ENCODE measurements at regions not wholly inside any gene's neighbourhood (a gene's known extent, or its start where the extent isn't known, plus 50 kb on each side); places are given as distances from the start of the nearest gene placed in this dataset.

DNA sequence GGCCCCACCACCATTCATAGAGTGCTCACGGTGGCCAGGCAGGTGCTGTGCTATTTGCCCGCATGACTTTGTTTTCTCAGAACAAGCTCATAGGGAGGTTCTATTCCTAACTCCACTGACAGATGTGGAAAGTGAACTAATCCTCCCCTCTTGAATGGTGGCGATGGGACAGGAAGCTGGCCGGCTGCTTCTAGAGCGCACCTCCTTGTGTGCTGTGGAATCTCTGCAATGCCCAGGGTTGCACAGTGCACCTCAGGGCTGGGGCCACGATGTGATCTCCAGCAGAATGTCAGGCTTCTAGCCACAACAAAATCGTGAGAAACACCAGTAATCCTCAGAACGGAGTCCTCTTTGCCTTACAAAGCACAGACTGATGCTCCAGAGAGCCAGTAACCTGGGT lies 53.8 kb upstream of the SLC22A23 start:
- Histone ChIP-seq H3K27me3 (ENCODE audit: insufficient read depth) (peaks cover 41% of the 10 kb centered on the region; the same call in 1 of the 2 replicates), H3K36me3 (replicated peaks in 1 of 2; ENCODE audit: control insufficient read depth in 1 of 2, insufficient read depth in 2 of 2, low read length in 1 of 2) (no peaks in the 10 kb centered on the region), H3K4me1 (ENCODE audit: control insufficient read depth in 1 of 2, insufficient read depth in 2 of 2, low read depth in 1 of 2, low read length in 1 of 2) (no peaks in the 10 kb centered on the region), H3K4me3 (ENCODE audit: low read depth in 2 of 2, low read length in 1 of 2) (no peak overlapping the region), H3K79me2 (ENCODE audit: insufficient read depth) (no peaks in the 10 kb centered on the region), H3K9me2 (no peaks in the 10 kb centered on the region), H3K27ac (ENCODE audit: low read depth in 2 of 2, low read length in 1 of 2) (no peak overlapping the region), H3K4me2 (no peak overlapping the region), H3F3A (replicated peaks; ENCODE audit: insufficient read depth) (no peaks in the 10 kb centered on the region), H3K9ac (no peak overlapping the region), H4K20me1 (ENCODE audit: insufficient read depth) (no peaks in the 10 kb centered on the region), H2AFZ (ENCODE audit: low read depth) (no peak overlapping the region), H3K9me3 (no peaks in the 10 kb centered on the region)
- DNase-seq: no peak
- WGBS (ENCODE audit: low lambda C conversion rate): 37% methylated on average over 7 of the region's 8 CpGs
- CTCF ChIA-PET: interaction anchor here (1.5 kb wide), 1 partner anchor 100 kb away, joined by 3 read pairs; no protein-coding TSS in a partner anchor
- TF ChIP-seq POLR2AphosphoS5 (IDR thresholded peaks at IDR 0.05; ENCODE audit: low read depth, low read length) (no peak), GATA2 (CRISPR knock-in tag; IDR thresholded peaks at IDR 0.05) (no peak), RFX5 (IDR thresholded peaks at IDR 0.05; ENCODE audit: low read length) (no peak), NRF1 (IDR thresholded peaks at IDR 0.05; ENCODE audit: low read depth, low read length) (no peak), FOXJ3 (CRISPR knock-in tag; IDR thresholded peaks at IDR 0.05) (no peak), NFIC (IDR thresholded peaks at IDR 0.05; ENCODE audit: borderline replicate concordance) (no peak), RCOR1 (IDR thresholded peaks at IDR 0.05; ENCODE audit: low read length) (no peak), JUND (IDR thresholded peaks at IDR 0.05) (no peak), RAD21 (IDR thresholded peaks at IDR 0.05; ENCODE audit: low read length) (no peak), SIN3A (IDR thresholded peaks at IDR 0.05; ENCODE audit: borderline replicate concordance, low read depth, low read length) (no peak), SMC3 (IDR thresholded peaks at IDR 0.05; ENCODE audit: low read depth, low read length) (no peak), TAF1 (IDR thresholded peaks at IDR 0.05; ENCODE audit: borderline replicate concordance, low read depth, low read length) (no peak), EP300 (IDR thresholded peaks at IDR 0.05; ENCODE audit: borderline replicate concordance in 1 of 2, low read depth in 1 of 2, low read length in 1 of 2) (no peak), MEF2A (IDR thresholded peaks at IDR 0.05; ENCODE audit: borderline replicate concordance, low read depth) (no peak), TEAD4 (IDR thresholded peaks at IDR 0.05; ENCODE audit: borderline replicate concordance, insufficient read depth) (no peak)
- TF ChIP-seq, protein P1, sequence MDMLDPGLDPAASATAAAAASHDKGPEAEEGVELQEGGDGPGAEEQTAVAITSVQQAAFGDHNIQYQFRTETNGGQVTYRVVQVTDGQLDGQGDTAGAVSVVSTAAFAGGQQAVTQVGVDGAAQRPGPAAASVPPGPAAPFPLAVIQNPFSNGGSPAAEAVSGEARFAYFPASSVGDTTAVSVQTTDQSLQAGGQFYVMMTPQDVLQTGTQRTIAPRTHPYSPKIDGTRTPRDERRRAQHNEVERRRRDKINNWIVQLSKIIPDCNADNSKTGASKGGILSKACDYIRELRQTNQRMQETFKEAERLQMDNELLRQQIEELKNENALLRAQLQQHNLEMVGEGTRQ (IDR thresholded peaks at IDR 0.05; ENCODE audit: borderline replicate concordance, low read depth, low read length): no peak
- TF ChIP-seq, protein P2, sequence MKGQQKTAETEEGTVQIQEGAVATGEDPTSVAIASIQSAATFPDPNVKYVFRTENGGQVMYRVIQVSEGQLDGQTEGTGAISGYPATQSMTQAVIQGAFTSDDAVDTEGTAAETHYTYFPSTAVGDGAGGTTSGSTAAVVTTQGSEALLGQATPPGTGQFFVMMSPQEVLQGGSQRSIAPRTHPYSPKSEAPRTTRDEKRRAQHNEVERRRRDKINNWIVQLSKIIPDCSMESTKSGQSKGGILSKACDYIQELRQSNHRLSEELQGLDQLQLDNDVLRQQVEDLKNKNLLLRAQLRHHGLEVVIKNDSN (IDR thresholded peaks at IDR 0.05; ENCODE audit: borderline replicate concordance, low read depth): no peak
- TF ChIP-seq, protein P3, sequence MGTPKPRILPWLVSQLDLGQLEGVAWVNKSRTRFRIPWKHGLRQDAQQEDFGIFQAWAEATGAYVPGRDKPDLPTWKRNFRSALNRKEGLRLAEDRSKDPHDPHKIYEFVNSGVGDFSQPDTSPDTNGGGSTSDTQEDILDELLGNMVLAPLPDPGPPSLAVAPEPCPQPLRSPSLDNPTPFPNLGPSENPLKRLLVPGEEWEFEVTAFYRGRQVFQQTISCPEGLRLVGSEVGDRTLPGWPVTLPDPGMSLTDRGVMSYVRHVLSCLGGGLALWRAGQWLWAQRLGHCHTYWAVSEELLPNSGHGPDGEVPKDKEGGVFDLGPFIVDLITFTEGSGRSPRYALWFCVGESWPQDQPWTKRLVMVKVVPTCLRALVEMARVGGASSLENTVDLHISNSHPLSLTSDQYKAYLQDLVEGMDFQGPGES (IDR thresholded peaks at IDR 0.05; ENCODE audit: low read depth, low read length): no peak
- POLR2A ChIA-PET: no interaction called here

All from SK-N-SH (cell line).